AG04449 (cell line): ENCODE measurements at regions not wholly inside any gene's neighbourhood (a gene's known extent, or its start where the extent isn't known, plus 50 kb on each side); places are given as distances from the start of the nearest gene placed in this dataset.

Experiments used
- CTCF ChIA-PET: fragments of 350-600 bp; formaldehyde crosslinking; extraction: SDS; loops from one replicate; lab custom pipeline; 2021; ENCODE audit warnings: antibody characterized with exemption; lab: Yijun Ruan, JAX
- POLR2A ChIA-PET: fragments of 400-600, 350-600 bp; formaldehyde crosslinking; extraction: SDS; loops from one replicate; lab custom pipeline; 2020; ENCODE audit warnings: antibody characterized with exemption, inconsistent platforms; lab: Yijun Ruan, JAX
- DNase-seq: peaks from one replicate; pipeline ENCODE4 v3.0.0-alpha.2; 2010; ENCODE audit warnings: low read depth, low spot score
- H3K4me3 ChIP-seq: 2 replicates; pipeline ENCODE4 v1.5.1; 2011; ENCODE audit warnings: low read depth, mild to moderate bottlenecking, control low read depth, low read length
- CTCF ChIP-seq: IDR thresholded peaks from one replicate; pipeline ENCODE4 v1.5.1; 2011; ENCODE audit warnings: mild to moderate bottlenecking, moderate library complexity, low read length, control low read depth, inconsistent platforms; ENCODE audit not compliant: insufficient read depth; ENCODE audit errors: missing control alignments

- DNase-seq: no peak
- POLR2A ChIA-PET: no interaction called here
- CTCF ChIA-PET: no interaction called here
- no peak for TF ChIP-seq CTCF
- no peak overlapping the region for H3K4me3 ChIP-seq
These were observed 65.2 kb upstream of the SIAH1 start for GRCh38 chr16:48450367-48450766.

- TF ChIP-seq CTCF: no peak
- ChIA-PET POLR2A (no interaction called here), CTCF (no interaction called here)
- no peak overlapping the region for H3K4me3 ChIP-seq
- DNase-seq: no peak
These were observed 63.7 kb upstream of the SIAH1 start for GRCh38 chr16:48448841-48449481.

- no peak for DNase-seq
- TF ChIP-seq CTCF: no peak
- CTCF ChIA-PET: no interaction called here
- POLR2A ChIA-PET: no interaction called here
- H3K4me3 ChIP-seq: no peak overlapping the region
These were observed 62.8 kb upstream of the SIAH1 start for GRCh38 chr16:48447940-48448536.

- no peak for DNase-seq
- CTCF ChIA-PET: no interaction called here
- no peak for TF ChIP-seq CTCF
These were observed 62.2 kb upstream of the SIAH1 start for GRCh38 chr16:48447428-48447827.

DNA sequence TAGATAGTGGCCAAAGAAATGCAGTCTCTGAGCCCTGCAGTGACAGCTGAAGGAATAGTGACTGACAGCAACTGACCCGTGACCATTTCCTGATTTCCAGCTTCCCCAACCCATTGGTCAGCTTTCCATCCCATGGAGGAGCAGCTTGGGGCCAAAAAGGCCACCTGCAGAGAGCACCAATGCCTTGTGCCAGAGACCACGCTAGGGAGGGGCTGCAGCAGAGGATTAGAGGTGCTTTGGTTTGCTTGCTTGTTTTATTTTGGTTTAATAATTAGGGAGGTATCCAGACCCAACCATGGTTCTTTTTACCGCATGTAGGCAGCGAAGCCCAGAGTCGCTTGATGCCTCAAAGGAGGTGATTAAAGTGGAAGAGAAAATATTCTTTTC, 61.3 kb upstream of the SIAH1 start:
- no peak for TF ChIP-seq CTCF
- no peak overlapping the region for H3K4me3 ChIP-seq
- ChIA-PET CTCF (interaction anchor here (1.0 kb wide), 1 partner anchor 10 kb away, joined by 4 read pairs; no protein-coding TSS in a partner anchor), POLR2A (no interaction called here)
- DNase-seq: no peak

More at GRCh38 chr16:48447428-48447827, 62.2 kb upstream of the SIAH1 start:
- H3K4me3 ChIP-seq: no peak overlapping the region
- POLR2A ChIA-PET: no interaction called here

- DNase-seq: no peak
- no peak overlapping the region for H3K4me3 ChIP-seq
- TF ChIP-seq CTCF: no peak
- POLR2A ChIA-PET: no interaction called here
- CTCF ChIA-PET: interaction anchor here (1.0 kb wide), 1 partner anchor 9 kb away, joined by 4 read pairs; no protein-coding TSS in a partner anchor
These were observed 60.7 kb upstream of the SIAH1 start for GRCh38 chr16:48445782-48446533.
